Dermis blood vessel endothelial cell (primary cell): ENCODE measurements at regions not wholly inside any gene's neighbourhood (a gene's known extent, or its start where the extent isn't known, plus 50 kb on each side); places are given as distances from the start of the nearest gene placed in this dataset.
A peak's percentile ranks its signal among the peaks of the same experiment; 100 is the strongest.

Source experiments
- DNase-seq: peaks from one replicate; pipeline ENCODE4 v3.0.0; 2010

- DNase-seq: no peak
Observed at GRCh38 chr11:19395050-19395449, 154.3 kb upstream of the E2F8 start.

- no peak for DNase-seq
Observed at GRCh38 chr11:19394525-19395016, 153.8 kb upstream of the E2F8 start.

GRCh38 chr11:19393941-19394340 lies 153.2 kb upstream of the E2F8 start:
- DNase-seq: no peak

- DNase-seq: no peak
Observed at GRCh38 chr11:19392847-19393518, 152.2 kb upstream of the E2F8 start.

DNA sequence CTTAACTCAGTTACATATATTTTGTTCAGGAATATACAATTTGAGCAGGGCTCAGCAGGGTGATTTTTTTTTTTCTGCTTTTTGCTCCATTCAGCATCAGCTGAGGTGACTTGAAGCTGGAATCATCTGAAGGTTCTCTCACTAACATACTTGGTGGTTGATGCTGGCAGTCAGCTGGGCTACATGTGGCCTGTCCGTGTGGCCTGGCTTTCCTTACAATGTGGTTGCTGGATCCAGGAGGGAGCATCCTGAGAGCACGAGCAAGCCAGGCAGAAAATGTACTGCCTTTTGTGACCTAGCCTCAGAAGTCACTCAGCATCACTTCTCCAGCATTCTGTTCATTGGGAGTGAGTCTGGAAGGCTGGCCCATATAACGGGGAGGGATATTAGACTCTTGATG lies 151.6 kb upstream of the E2F8 start:
- DNase-seq: no peak

DNA sequence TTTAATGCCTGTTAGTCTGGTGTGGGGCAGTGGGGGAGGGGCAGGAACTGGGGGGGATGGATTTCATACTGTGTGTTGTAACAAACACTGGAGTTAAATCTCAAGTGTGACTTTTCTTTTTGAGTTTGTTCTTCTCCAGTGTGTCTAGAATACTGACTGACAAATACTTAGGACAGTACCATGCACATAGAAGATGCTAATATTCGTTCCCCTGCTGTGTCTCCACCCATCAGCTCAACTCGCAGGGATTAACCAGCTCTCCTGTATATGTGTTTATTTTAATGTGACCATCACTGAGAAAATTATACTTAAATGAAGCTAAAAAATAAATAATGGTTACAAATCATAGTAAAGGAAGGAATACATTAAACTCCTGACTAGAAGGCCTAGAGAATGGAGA lies 150.9 kb upstream of the E2F8 start:
- DNase-seq: no peak

DNA sequence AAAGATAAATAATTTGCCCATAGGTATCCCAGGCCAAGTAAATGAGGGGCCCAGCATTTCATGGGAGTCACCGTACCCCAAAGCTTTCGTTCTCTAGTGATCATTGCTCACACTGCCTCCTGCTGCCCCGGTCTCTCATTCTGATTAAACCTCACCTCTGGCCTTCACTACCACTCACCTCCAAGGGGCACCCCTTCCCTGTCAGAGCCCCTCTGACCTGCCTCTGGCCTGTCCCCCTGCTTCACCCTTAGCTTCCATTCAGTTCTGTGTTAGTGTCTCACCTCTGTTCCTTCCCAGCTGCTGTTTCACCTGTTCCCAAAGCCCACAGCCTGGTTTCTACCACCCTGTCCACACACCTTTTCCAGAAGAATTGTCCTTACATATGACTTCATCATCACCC lies 150.3 kb upstream of the E2F8 start:
- DNase-seq: no peak

GRCh38 chr11:19389787-19390303 lies 149.1 kb upstream of the E2F8 start:
- DNase-seq: no peak

- no peak for DNase-seq
Observed at GRCh38 chr11:19382131-19382611, 141.4 kb upstream of the E2F8 start.

DNA sequence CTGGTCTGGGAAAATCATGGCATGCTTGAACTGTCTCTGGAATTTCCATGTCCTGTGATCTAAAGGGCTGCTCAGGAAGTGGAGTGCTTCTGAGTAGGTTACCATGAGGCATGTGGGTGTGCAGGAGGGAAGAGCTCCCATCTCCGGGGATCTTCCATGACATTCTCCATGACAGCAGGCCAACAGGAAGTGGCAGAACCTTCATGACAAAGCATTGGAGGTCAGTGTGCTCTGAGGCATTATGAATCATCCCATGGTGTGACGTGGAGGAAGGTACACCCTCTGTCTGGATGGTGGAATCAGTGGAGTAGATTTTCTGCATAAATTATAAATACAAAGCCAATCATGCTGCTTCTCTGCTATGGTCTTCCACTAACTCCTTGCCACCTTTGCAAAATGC lies 139.6 kb upstream of the E2F8 start:
- DNase-seq: peak; percentile 89

DNA sequence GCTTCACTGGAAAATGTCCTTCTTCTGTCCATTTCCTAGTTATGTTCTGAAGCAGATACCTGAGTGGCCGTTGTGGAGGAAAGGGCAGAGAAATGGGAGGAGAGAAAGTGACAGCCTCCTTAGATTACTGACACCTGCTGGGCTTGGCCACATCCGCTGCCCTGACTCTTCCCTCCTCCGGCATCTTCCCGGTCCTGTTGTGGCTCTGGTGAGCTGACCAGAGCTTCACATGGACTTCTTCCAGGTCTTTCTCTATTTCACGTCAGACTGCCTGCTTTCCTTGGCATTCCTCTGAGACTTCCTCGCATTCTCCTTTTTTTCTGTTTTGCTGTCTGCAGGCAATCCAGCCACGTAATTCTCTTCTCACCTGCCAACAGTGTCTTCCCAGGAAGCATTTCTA lies 138.7 kb upstream of the E2F8 start:
- no peak for DNase-seq

DNA sequence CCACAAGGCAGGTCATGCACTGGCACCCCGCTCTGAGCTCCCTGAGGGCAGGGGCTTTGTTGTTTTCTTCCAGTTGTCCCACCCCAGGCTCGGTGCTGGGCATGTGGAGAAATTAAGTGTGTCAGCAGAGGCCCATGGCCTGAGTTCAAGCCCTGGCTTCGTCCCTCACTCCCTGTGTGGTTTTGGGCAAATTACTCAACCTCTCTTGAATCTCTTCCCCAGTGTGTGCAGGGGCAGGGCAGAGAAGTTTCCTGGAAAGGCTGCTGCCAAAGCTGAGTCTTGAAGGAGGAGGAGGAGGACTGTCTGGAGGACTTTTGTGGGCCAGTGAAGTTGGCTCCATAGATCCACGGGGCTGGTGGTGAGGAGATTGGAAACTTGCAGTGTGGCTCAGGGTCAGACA lies 138.1 kb upstream of the E2F8 start:
- DNase-seq: no peak

GRCh38 chr11:19377881-19378280 lies 137.1 kb upstream of the E2F8 start:
- DNase-seq: no peak

DNA sequence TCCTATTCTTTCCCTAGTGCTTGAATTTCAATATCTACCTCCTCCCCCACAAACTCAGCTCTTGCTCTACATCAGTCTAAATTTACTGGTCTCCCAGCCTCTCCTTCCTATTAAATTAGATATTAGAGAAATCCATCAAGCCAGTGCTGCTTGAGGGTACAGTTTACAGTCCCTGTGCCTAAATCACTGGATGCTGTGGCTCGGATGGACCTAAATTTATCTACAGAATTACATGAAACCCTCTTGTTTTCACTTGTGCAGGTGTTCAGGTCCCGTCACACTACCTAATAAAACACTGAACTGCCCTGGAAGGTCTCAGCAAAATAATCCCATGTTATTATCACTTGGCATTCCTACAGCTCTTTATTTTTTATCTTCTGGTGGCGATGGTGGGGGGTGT lies 134.7 kb upstream of the E2F8 start:
- no peak for DNase-seq

DNA sequence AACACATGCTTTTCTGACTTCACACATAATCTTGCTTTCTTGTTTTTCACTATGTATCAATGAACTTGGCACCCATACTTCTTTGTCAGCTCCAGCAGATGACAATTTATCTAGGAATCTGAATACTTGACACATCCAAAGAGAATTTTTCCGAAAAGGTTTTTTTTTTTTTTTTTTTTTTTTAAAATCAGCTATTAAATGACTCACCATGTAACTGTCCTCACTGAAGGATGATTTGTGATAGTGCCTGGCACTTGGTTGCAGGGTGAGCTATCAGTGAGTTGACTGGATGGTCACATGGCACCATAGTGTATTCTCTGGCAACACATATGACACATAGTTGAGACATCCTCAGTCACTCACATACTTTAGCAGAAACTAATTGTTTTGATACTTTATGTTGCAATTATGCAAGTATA lies 133.4 kb upstream of the E2F8 start:
- DNase-seq: peak; percentile 73

DNA sequence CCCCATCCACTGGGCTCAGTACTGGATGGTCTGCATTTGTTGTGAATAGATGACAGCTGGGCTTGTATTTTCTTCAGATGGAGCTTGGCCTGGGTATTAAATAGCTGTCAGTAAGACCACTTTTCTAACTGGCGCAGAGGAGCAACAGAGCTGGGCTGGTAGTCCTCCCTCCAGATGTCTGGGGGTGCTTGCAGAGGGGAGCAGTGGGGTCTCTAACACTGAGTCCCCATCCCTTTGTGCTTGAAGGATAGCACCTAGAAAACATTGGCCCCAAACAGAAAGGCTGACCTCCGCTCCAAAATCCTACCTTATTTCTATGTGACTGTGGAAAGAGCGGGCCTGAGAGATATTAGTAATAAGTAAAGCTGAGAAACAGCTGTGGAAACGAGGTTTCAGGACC lies 131.6 kb upstream of the E2F8 start:
- no peak for DNase-seq

GRCh38 chr11:19370100-19370861 lies 129.5 kb upstream of the E2F8 start:
- peak; percentile 86 for DNase-seq

GRCh38 chr11:19368726-19369375 lies 128.1 kb upstream of the E2F8 start:
- DNase-seq: peak; percentile 75

DNA sequence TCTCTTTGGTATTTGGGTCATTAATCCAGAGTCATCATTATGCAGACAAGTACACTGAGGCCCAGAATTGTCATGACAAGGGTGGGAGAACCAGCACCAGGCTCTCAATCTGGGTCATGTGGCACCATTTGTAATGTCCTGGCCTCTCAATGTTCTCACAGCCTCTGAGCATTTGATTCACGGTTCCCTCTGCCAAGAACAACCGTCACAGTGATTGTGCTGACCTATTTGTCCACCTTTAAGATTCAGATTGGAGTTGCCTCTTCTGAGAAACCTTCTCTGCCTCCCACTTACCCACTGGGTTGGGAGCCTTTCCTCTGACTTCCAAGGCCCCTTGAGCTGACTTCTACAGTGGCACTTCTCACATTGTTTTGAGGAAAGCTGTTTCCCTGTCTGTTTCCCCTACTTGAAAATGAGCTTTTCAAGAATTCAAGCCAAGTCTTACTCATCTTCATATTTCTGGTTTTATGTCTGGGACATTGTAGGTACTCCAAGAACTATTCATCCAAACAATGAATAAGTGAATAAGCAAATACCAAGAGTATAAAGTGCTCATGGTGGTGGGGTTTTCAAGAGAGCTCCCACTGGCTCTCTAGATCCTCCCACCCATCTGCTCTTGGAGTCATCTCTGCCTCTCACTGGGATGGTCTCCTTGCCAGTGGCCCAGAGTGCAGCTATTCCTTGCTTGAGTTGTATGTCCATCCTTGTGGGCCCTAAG lies 126.4 kb upstream of the E2F8 start:
- DNase-seq: peak; percentile 69

DNA sequence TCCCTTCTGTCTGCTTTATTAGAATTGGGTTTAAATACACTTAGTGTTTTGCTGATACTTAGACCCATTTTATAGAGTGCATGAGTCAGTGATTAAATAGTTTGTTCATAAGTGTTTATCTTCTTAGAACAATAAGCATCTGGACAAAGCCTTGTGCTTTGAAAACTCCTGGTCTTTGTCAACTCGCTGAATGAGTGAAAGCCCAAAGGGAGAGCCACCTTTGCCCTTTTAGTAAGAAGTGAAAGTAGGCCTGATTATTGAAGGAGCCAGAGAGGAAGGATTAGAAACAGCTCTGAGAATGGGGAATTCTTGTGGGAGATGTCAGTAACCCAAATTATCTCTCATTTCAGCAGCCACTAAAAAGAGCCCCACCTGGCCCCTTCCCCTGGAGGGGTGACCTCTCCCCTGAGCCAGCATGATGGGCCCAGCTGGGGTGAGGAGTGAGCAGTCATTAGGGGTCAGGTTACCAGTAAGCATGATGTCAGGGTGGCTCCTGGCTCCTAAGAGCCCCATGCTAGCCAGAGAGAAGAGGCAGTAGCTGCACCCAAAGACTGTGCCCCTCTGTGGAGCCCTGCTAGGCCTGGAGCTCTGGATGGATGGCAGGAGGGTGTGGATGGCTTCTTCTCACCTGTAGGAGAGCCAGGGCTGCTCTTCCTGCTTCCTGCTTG lies 125.1 kb upstream of the E2F8 start:
- peak; percentile 54 for DNase-seq

GRCh38 chr11:19359221-19360000 lies 118.7 kb upstream of the E2F8 start:
- peak; percentile 34 for DNase-seq
